HepG2 (cell line): ENCODE measurements at regions not wholly inside any gene's neighbourhood (a gene's known extent, or its start where the extent isn't known, plus 50 kb on each side); places are given as distances from the start of the nearest gene placed in this dataset.
A peak's percentile ranks its signal among the peaks of the same experiment; 100 is the strongest.

Experiments
- CBX1 ChIP-seq: IDR thresholded peaks from one replicate; pipeline ENCODE4 v1.6.1; 2016; ENCODE audit warnings: antibody characterized with exemption, low read depth
- ELF3 ChIP-seq: IDR thresholded peaks from 2 replicates; pipeline ENCODE4 v1.6.1; 2016; ENCODE audit warnings: missing genetic modification reagents, missing compliant biosample characterization
- ETV5 ChIP-seq: IDR thresholded peaks from 2 replicates; pipeline ENCODE4 v1.6.1; 2018; ENCODE audit warnings: missing biosample characterization, missing genetic modification reagents, inconsistent platforms, borderline replicate concordance
- FOSL2 ChIP-seq: sonication (generic); formaldehyde crosslinking; IDR thresholded peaks from 2 replicates; pipeline ENCODE4 v1.4.0; 2020; ENCODE audit warnings: missing genetic modification reagents
- FOXC1 ChIP-seq: sonication (generic); formaldehyde crosslinking; IDR thresholded peaks from 2 replicates; pipeline ENCODE4 v1.8.0; 2022; ENCODE audit warnings: mild to moderate bottlenecking, missing genetic modification reagents, borderline replicate concordance
- FOXO1 ChIP-seq: sonication (generic); formaldehyde crosslinking; IDR thresholded peaks from 2 replicates; pipeline ENCODE4 v1.4.0; 2020; ENCODE audit warnings: missing genetic modification reagents
- KAT8 ChIP-seq: IDR thresholded peaks from 2 replicates; pipeline ENCODE4 v1.6.1; 2016; ENCODE audit warnings: missing genetic modification reagents, missing compliant biosample characterization
- NFIC ChIP-seq: IDR thresholded peaks from 2 replicates; pipeline ENCODE4 v1.6.1; 2012; ENCODE audit warnings: mild to moderate bottlenecking, low read length, inconsistent platforms
- NONO ChIP-seq, 2 experiments: fragments of 450-650 bp in 1 of 2; sonication (generic) in 1 of 2; formaldehyde crosslinking in 1 of 2; IDR thresholded peaks in 1 of 2; conservative IDR thresholded peaks in 1 of 2; 2 replicates each; pipeline versions ENCODE4 v1.6.1 to v1.8.0; 2017 to 2022; ENCODE audit warnings: mild to moderate bottlenecking in 1 of 2, missing genetic modification reagents in 1 of 2, moderate library complexity in 1 of 2
- SAP130 ChIP-seq: IDR thresholded peaks from 2 replicates; pipeline ENCODE4 v1.6.1; 2016; ENCODE audit warnings: low read depth
- SOX5 ChIP-seq: IDR thresholded peaks from 2 replicates; pipeline ENCODE4 v1.6.1; 2016; ENCODE audit warnings: borderline replicate concordance
- TCF7 ChIP-seq: sonication (generic); IDR thresholded peaks from 2 replicates; pipeline ENCODE4 v1.6.1; 2016; ENCODE audit warnings: antibody characterized with exemption, low read depth
- ZNF138 ChIP-seq: sonication (generic); formaldehyde crosslinking; IDR thresholded peaks from 2 replicates; pipeline ENCODE4 v1.5.0; 2020; ENCODE audit warnings: mild to moderate bottlenecking, low read depth, missing genetic modification reagents
- ZNF75D ChIP-seq: sonication (generic); formaldehyde crosslinking; IDR thresholded peaks from 2 replicates; pipeline ENCODE4 v1.8.1; 2023; ENCODE audit warnings: missing genetic modification reagents, mild to moderate bottlenecking, borderline replicate concordance
- TF ChIP-seq, protein P1 (sequence below): sonication (generic); formaldehyde crosslinking; IDR thresholded peaks from 2 replicates; pipeline ENCODE4 v1.5.0; 2020; ENCODE audit warnings: missing genetic modification reagents, mild to moderate bottlenecking, borderline replicate concordance
- TF ChIP-seq, protein P2 (sequence below): sonication (generic); formaldehyde crosslinking; IDR thresholded peaks from 2 replicates; pipeline ENCODE4 v1.8.1; 2023; ENCODE audit warnings: missing genetic modification reagents, inconsistent platforms, borderline replicate concordance
- TF ChIP-seq, protein P3 (sequence below): sonication (generic); formaldehyde crosslinking; IDR thresholded peaks from 2 replicates; pipeline ENCODE4 v1.8.0; 2022; ENCODE audit warnings: mild to moderate bottlenecking, missing genetic modification reagents; ENCODE audit not compliant: insufficient replicate concordance
- TF ChIP-seq, protein P4 (sequence below): sonication (generic); formaldehyde crosslinking; IDR thresholded peaks from 2 replicates; pipeline ENCODE4 v1.4.0; 2020; ENCODE audit warnings: mild to moderate bottlenecking, low read depth, missing genetic modification reagents
- TF ChIP-seq, protein P5 (sequence below): sonication (generic); formaldehyde crosslinking; IDR thresholded peaks from 2 replicates; pipeline ENCODE4 v1.4.0; 2020; ENCODE audit warnings: missing genetic modification reagents, mild to moderate bottlenecking, borderline replicate concordance
- TF ChIP-seq, protein P6 (sequence below): sonication (generic); formaldehyde crosslinking; IDR thresholded peaks from 2 replicates; pipeline ENCODE4 v1.5.0; 2020; ENCODE audit warnings: missing genetic modification reagents, mild to moderate bottlenecking, borderline replicate concordance
- TF ChIP-seq, protein P7 (sequence below): sonication (generic); formaldehyde crosslinking; IDR thresholded peaks from 2 replicates; pipeline ENCODE4 v1.5.1; 2020; ENCODE audit warnings: mild to moderate bottlenecking, missing genetic modification reagents

DNA sequence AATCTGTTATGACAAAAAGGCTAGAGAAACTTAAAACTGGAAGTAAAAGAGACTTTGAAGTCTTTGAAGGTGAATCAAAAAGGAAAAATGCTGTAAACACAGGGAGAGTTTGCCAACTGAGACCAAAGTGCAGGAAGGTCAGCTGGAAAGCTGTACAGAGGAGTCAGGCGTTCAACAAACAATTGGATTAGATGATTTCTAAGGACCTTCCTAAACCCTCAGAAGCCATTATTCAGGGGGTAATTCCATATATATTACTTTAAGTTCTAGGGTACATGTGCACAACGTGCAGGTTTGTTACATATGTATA is 156.8 kb downstream of the ZBTB18 start (continued):
- TF ChIP-seq NONO (IDR thresholded peaks at IDR 0.05) (no peak), NONO (CRISPR knock-in tag; conservative IDR thresholded peaks at IDR 0.05) (no peak), SOX5 (peak; percentile 81), FOXO1 (peak; percentile 87), ZNF138 (CRISPR knock-in tag) (no peak), FOSL2 (CRISPR knock-in tag) (peak; percentile 80), ZNF75D (no peak), TCF7 (peak; percentile 82), NFIC (peak; percentile 77; the same call in 1 of the 2 replicates), CBX1 (no peak), ETV5 (peak; percentile 30; the same call in 1 of the 2 replicates), FOXC1 (CRISPR knock-in tag) (no peak), KAT8 (peak; percentile 35; the same call in 1 of the 2 replicates), SAP130 (CRISPR knock-in tag) (peak; percentile 39; the same call in 1 of the 2 replicates), ELF3 (CRISPR knock-in tag) (peak; percentile 67)
- TF ChIP-seq, protein P1, sequence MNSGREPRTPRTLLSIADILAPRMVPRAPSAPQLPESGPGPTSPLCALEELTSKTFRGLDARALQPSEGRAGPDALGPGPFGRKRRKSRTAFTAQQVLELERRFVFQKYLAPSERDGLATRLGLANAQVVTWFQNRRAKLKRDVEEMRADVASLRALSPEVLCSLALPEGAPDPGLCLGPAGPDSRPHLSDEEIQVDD (CRISPR knock-in tag) = no peak
- TF ChIP-seq, protein P2, sequence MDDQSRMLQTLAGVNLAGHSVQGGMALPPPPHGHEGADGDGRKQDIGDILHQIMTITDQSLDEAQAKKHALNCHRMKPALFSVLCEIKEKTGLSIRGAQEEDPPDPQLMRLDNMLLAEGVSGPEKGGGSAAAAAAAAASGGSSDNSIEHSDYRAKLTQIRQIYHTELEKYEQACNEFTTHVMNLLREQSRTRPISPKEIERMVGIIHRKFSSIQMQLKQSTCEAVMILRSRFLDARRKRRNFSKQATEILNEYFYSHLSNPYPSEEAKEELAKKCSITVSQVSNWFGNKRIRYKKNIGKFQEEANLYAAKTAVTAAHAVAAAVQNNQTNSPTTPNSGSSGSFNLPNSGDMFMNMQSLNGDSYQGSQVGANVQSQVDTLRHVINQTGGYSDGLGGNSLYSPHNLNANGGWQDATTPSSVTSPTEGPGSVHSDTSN (CRISPR knock-in tag) = no peak
- TF ChIP-seq, protein P3, sequence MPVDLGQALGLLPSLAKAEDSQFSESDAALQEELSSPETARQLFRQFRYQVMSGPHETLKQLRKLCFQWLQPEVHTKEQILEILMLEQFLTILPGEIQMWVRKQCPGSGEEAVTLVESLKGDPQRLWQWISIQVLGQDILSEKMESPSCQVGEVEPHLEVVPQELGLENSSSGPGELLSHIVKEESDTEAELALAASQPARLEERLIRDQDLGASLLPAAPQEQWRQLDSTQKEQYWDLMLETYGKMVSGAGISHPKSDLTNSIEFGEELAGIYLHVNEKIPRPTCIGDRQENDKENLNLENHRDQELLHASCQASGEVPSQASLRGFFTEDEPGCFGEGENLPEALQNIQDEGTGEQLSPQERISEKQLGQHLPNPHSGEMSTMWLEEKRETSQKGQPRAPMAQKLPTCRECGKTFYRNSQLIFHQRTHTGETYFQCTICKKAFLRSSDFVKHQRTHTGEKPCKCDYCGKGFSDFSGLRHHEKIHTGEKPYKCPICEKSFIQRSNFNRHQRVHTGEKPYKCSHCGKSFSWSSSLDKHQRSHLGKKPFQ (CRISPR knock-in tag) = no peak
- TF ChIP-seq, protein P4, sequence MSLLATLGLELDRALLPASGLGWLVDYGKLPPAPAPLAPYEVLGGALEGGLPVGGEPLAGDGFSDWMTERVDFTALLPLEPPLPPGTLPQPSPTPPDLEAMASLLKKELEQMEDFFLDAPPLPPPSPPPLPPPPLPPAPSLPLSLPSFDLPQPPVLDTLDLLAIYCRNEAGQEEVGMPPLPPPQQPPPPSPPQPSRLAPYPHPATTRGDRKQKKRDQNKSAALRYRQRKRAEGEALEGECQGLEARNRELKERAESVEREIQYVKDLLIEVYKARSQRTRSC (CRISPR knock-in tag) = no peak
- TF ChIP-seq, protein P5, sequence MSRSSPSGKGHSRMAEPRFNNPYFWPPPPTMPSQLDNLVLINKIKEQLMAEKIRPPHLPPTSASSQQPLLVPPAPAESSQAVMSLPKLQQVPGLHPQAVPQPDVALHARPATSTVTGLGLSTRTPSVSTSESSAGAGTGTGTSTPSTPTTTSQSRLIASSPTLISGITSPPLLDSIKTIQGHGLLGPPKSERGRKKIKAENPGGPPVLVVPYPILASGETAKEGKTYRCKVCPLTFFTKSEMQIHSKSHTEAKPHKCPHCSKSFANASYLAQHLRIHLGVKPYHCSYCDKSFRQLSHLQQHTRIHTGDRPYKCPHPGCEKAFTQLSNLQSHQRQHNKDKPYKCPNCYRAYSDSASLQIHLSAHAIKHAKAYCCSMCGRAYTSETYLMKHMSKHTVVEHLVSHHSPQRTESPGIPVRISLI (CRISPR knock-in tag) = no peak
- TF ChIP-seq, protein P6, sequence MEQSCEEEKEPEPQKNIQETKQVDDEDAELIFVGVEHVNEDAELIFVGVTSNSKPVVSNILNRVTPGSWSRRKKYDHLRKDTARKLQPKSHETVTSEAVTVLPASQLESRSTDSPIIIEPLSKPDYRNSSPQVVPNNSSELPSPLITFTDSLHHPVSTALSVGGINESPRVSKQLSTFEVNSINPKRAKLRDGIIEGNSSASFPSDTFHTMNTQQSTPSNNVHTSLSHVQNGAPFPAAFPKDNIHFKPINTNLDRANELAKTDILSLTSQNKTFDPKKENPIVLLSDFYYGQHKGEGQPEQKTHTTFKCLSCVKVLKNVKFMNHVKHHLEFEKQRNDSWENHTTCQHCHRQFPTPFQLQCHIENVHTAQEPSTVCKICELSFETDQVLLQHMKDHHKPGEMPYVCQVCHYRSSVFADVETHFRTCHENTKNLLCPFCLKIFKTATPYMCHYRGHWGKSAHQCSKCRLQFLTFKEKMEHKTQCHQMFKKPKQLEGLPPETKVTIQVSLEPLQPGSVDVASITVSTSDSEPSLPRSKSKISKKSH (CRISPR knock-in tag) = no peak
- TF ChIP-seq, protein P7, sequence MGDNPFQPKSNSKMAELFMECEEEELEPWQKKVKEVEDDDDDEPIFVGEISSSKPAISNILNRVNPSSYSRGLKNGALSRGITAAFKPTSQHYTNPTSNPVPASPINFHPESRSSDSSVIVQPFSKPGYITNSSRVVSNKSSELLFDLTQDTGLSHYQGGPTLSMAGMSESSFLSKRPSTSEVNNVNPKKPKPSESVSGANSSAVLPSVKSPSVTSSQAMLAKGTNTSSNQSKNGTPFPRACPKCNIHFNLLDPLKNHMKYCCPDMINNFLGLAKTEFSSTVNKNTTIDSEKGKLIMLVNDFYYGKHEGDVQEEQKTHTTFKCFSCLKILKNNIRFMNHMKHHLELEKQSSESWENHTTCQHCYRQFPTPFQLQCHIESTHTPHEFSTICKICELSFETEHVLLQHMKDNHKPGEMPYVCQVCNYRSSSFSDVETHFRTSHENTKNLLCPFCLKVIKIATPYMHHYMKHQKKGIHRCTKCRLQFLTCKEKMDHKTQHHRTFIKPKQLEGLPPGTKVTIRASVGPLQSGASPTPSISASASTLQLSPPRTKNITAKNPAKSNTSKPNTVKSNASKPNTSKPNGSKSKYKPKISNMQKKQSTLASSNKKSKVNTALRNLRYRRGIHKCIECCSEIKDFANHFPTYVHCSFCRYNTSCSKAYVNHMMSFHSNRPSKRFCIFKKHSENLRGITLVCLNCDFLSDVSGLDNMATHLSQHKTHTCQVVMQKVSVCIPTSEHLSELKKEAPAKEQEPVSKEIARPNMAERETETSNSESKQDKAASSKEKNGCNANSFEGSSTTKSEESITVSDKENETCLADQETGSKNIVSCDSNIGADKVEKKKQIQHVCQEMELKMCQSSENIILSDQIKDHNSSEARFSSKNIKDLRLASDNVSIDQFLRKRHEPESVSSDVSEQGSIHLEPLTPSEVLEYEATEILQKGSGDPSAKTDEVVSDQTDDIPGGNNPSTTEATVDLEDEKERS (CRISPR knock-in tag) = peak; percentile 49; the same call in 1 of the 2 replicates
